NCI-H2196 treated with DMSO at 0.1 percent for 48 hours (cell line): ENCODE measurements at regions not wholly inside any gene's neighbourhood (a gene's known extent, or its start where the extent isn't known, plus 50 kb on each side); places are given as distances from the start of the nearest gene placed in this dataset.

Experiments used
- DNase-seq: peaks from one replicate; lab custom pipeline; 2025; ENCODE audit not compliant: unreplicated experiment; lab: John Stamatoyannopoulos, UW

DNA sequence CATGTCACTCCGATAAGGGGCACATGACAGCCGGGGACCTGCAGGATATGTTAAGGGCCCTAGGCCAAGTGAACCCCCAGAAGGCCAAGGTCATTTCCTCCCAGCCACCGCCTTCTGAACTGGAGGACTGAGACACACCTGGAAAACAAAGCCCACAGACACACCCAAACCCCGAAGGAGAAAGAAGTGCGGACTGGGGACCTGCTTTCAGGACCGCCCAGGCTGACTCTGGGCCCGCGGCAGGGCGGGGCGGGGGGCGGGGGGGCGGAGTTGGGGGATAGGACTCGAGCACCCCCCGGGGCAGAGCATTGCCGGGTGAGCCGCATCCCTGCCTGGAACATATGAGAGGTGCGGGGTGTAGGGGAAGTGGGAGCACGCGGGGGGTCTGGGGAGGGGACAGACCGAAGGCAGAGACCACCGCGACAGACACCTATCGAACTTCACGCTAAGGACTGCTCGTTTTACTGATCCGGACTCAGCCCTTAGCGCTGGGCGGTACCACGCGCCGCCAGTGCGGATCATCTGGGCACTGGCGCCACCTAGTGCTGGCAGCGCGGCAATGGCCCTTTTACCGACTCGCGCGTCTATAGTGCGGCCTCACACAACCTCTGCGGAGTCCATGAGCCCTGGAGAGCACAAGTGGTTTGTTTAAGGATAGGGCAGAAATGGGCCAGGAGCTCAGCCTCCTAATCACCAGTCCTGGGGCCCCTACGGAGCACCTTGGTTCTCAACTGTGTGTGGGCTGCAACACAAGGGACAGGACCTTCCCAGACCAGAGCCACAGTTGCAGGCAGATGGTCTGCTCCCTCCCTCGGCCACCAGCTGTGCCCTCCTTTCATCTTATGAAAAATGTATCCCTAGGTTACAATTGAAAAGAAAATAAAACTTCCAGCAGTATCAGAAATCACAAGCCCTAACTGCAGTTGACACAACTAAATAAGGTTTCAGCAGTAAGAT, 157.6 kb downstream of the HERPUD2 start:
- DNase-seq, result peak; percentile 46

DNA sequence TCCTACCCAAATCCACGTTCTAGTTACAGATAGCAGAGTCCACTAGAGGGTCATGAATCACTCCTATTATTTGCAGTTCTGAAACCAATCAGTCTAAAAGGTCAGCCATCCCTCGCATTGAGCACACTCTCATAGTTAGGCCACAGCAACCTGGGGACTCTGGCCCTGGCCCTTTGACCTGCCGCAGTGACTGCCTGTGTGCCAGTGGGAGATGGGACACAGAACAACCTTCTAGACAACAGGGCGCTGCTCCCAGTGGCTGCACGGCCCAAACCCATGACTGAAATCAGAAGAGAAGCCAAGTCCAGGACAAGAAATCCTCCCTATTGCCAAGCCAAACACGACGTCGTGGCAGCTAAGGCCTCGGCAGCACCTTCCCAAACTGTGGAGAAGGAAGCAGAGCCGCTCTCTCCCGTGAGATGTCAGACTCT, 158.5 kb downstream of the HERPUD2 start:
- DNase-seq, result no peak

DNA sequence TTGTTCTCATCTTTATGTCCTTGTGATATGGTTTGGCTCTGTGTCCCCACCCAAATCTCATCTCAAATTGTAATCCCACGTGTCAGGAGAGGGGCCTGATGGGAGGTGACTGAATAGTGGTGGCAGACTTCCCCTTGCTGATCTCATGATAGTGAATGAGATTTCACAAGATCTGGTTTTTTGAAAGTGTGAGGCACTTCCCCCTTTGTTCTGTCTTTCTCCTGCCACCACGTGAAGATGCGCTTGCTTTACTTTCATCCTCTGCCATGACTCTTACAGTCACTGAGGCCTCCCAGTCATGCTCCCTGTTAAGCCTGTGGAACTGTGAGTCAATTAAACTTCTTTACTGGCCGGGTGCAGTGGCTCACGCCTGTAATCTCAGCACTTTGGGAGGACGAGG, 161.0 kb downstream of the HERPUD2 start:
- no peak for DNase-seq

DNA sequence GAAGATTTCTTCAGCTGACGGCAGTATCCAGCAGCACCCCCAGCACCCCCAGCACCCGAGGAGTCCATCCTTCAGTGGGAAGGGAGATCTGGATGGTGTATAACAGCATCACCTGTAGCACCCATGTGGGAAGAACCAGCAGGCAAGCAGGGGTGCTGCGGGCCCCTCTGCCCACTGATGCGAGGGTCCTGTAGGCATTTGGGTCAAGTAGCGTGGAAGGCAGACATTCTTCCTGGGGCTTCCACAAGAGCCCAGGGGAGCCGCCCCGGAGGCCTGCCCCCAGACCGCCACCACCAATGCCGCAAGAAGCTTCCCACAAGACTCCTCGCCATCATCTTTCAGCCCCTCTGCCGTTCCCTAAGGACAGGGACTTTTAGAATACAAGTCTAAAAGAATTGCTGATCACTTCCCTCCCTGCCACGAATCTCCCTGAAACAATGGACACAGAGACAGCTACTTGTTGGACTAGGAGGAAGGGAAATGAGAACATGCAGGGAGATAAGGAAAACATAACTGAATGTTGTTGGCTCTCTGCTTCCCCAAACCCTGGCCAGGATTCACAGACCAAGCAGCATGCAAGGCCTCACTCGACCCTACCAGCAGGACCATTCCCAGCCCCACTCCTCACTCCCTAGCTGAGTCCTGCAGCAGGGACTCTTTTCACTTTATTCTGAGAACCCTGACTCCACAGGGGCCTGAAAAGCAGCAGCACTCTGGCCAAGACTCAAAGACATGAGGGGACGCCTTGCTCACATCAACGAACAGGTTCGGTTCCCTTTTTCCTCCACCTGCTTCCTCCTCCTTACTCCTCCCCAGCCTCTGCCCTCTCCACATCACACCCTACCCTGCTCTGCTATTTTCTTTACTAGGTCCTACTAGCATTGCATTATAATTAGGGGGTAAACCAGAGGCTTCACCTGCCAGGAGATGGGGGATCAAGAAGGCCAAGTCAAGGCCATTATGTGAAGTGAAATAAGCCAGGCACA, 164.5 kb downstream of the HERPUD2 start:
- no peak for DNase-seq

DNA sequence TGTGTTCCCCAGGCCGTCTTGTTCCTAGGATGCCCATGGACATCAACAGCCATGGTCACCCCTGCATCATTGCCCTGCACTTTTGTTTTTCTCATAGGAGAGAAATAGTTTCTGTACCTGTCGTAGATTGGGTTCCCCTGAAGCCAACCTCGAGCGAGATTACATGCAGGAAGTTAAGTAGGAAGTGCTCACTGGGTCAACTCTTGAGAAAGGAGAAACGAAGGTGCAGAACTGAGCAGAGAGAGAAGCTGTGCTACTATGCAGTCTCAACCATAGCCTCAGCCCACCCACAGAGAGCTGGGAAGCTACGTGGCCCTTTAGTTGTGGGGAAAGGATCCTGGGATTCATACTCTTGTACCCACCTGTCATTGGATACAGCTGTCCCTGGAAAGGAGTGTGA, 165.2 kb downstream of the HERPUD2 start:
- no peak for DNase-seq

DNA sequence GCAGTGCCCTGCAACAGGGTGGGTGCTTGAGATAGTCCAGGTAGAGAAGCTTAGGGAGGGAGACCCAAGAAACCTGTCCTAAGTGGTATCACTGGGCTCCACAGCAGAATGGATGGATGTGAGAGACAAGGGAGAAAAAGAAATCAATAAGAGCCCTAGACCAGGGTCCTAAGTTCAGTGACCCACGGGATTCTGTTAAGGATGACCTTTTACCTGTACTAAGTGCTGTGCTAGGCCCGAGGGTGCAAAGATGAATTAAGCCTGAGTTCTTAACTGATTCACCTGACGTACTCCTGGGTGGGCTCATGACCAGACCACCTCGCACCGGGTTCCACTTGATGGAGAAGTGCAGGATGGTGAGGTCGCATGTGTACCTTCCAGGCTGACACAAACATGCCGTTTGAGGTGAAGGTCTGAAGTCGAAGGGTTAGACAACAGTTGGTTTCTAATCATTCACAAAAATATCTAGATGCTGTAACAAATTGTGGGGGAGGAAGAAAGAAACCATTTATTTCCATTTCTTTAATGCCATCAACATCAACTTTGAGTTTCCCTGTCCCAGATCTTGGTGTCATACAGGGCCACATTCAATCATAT, 166.5 kb downstream of the HERPUD2 start:
- no peak for DNase-seq

DNA sequence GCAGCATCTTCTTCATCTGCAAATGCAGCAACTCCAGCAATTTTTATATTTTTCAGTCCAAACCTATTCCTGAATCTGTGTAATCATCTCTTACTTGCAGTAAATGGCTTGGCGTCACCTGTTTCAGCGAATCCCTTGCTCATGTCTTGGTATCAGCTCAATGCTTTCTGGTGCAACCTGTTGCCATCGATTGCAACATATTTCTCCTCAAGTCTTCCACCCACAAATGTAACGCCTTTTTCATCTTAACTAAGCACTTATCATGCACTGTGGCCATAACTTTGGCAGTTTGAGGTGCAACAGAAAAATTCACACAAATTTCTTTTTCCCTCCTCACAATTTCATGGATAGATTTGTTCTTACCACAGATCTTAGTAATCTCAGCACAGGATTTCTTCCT, 168.3 kb downstream of the HERPUD2 start:
- no peak for DNase-seq

DNA sequence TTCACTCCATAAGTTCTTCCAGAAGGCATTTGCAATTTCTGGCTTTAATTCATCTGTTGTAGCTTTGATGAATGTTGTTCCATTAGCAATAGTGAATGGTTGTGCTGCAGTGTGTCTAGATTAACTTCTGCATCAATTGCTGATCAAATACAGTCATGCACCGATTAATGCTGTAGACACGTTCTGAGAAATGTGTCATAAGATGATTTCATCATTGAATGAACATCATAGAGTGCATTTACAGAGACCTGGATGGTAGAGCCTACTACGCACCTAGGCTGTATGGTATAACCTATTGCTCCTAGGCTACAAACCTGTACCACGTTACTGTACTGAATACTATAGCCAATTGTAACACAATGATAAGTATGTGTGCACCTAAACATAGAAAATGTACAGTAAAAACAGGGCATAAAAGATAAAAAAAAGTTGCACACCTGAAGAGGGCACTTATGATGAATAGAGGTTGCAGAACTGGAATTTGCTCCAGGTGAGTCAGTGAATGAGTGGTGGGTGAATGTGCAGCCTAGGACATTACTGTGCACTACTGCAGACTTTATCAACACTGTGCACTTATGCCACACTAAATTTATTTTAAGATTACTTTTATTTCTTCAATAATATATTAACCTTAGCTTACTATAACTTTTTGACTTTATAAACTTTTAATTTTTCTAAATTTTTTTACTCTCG, 170.7 kb downstream of the HERPUD2 start:
- no peak for DNase-seq

DNA sequence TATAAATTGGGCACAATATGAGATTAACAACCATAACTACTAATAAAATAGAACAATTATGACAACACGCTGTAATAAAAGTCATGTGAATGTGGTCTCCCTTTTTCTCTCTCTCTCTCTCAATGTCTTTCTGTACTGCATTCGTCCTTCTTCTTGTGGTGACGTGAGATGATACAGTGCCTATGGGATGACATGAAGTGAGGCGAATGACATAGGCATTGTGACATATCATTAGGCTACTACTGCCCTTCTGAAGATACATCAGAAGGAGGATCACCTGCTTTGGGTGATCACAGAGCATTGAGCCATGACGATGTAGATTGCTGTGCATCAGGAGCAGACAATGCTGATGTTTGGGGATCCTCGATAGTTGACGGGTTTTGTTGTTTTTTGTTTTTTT, 171.6 kb downstream of the HERPUD2 start:
- no peak for DNase-seq

DNA sequence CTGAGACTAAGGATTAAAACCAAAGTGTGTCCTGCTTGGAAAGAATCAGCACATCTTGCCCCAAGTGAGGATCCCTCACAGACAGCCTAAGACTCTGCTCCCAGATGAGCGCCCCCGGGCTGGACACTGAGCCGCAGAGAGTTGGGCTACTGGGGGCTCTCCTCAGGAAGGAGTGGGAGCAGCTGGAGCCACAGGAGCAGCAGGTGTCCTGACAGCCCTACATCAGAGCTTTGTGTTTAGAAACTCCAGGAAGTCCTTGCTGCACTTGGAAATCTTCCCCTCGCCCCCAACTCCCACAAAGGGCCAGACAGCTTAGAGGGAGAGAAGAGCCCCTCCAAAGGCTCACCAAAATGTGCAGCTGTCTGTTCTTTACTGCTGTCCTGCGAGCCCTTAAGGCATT, 172.2 kb downstream of the HERPUD2 start:
- DNase-seq, result no peak

DNA sequence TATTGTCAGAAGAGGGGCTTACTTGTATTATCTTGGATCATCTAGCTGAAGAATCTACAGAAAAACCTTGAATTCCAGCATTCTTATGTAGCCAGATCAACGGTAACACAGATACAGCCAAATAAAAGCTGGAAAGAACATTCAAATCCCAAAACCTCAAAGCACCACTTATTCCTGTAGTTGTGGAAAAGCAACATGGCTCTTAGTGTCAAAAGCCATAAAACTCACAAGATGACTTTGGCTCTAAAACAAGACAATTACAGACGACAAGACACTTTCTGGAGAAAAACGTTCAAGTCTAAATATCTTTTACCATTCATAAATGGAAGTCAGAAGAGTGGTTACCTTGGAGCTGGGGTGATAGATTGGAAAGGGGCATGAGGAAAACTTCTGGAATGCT, 173.0 kb downstream of the HERPUD2 start:
- no peak for DNase-seq

DNA sequence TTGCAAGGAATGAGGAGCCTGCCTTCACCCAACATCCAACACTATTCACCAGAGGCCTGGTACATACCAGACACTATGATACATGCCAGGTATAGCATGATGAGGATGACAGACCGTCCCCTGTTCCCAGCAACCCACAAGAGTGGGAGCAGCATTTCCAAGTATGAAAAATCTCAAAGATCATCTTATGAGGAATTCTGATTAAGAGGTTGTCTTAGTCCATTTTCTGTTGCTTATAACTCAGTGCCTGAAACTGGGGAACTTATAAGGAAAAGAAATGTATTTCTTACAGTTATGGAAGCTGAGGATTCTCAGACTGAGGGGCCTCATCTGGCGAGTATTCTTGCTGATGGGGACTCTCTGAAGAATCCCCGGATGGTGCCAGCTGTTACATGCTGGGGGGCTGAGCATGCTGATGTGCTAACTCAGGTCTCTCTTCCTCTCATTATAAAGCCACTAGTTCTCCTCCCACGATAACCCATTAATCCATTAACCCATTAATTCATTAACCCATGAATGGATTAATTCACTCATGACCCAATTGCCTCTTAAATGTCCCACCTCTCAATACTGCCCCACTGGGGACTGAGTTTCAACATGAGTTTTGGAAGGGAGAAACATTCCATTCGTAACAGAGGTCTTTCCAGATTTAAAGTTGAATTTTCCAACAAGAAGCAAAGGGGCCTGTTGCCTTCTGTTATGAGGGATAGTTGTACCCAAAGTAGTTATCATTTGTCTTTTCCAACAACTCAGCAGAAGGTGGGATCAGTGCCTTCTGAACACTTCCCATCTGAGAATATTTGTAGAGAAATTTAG, 173.9 kb downstream of the HERPUD2 start:
- no peak for DNase-seq

DNA sequence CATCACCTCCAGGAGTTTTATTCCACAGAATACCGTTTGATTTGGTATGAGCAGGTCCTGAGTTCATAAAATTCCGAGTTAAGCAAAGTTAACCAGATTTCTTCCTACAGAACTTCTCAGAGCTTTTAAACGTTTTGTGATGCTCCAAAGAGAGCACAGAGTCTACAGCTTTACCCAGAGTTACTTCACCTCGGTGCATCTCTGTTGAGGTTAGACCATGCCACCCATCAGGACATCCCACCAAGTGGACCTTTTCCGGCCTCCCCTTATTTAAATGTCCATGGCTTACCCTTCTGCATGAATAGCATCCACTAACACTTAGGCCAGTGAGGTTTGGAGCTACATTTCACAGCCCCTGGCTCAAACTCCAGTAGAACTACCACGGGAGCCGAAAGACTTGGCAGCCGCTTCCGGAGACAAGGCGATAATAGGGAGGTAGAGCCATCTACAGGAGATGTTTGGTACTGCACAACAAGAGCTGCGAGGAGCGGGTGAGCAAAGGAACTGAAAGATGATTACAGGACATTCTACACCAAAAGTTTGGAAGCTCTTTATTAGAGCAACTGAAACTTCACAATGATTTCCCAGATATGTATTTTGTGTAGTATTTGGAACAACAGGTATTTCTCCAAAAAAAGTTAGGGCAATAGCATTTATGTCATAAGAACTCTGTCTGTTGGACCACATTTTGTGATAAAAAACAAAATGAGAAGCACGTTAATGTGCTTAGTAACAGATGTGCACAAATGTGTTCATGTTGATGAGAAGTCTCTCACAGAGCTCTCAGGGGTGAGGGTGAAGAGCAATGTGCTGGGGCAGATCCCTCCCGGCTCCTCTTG, 174.7 kb downstream of the HERPUD2 start:
- DNase-seq, result peak; percentile 9

DNA sequence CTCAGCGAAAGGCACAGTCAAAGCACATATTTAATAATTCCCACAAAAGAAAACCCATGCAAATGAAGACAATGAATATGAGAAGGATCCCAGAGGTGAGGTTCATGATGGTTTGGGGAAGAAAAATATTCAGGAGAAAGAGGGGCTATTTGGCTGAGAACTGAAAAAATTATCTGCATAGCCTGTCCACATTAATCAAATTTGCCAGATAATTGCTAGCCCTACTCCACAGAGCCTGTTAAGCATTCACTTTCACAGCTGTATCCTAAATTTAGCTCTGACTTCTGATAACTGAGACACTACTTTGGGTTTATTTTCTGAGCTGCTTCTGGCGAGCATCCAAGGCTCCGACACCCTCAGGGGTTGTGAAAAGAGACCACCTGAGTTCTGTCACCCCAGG, 176.2 kb downstream of the HERPUD2 start:
- DNase-seq, result no peak

DNA sequence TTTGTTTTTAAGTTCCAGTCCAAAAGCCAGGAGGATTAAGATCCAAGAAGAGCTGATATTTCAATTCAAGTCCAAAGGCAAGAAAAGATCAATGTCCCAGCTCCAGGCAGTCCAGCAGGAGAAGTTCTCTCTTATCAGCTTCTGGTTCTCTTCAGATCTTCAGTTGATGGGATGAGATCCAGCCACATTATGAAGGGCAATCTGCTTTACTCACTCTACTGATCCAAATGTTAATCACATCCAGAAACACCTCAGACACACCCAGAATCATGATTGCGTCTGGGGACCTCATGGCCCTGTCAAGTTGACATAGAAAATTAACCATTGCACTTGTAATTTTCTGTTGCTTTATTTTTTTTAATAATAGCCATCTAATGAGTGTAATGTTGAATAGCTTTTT, 178.4 kb downstream of the HERPUD2 start:
- no peak for DNase-seq

DNA sequence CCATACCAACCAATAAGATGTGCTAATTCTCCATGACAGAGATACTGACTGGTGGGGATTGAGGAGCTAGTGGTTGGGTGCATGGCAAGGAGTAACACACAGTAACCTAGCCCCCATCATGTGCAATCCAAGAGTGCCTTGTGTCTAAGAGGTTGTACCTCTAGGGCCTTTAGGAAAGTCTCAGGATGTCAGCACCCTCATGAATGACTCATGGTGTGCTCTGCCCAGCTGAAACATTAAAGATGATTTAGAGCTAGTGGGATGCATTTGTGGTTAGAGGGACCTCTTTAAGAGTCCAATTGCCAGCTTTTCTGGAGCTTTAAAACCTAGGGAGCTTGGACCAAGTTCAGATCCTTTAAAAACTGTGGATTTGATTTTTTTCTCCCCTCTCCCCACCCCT, 181.1 kb downstream of the HERPUD2 start:
- no peak for DNase-seq

DNA sequence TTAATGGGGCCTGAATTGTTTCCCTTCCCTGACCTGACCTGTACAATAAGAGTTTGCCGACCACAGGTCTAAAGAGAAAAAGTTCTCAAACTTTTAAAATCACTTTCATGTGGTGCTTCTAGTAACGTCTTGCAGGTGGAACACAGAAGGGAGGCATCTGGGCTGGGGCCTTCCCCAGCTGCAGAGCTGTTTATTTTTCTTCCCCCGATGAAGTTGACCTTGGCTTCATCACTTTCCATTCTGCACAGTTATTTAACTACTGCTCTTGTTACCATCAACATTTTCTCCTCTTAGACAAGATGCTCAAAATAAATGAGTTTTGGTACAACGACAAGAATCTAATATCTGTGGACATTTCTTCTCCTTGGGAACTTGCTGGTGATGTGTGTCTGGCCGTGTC, 181.7 kb downstream of the HERPUD2 start:
- no peak for DNase-seq

DNA sequence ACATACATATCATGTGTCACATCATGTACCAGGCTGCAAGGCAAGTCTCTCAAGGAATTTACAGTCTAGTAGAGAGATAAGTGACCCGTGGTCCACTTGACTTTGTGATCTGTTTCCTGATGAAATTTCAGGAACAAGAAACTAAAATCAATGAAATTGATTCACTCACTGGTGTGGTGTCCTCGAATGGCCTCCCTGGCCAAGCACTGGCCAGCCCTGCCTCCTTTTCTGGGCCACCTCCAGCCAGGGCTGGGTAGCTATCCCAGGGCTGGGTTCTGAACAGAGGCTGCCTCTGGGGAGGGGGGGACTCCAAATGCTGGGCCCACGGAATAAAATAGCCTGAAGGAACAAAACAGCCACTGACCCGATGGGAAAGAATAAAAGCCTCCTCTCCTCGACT, 182.2 kb downstream of the HERPUD2 start:
- no peak for DNase-seq
